ENCODE measurements at regions not wholly inside any gene's neighbourhood (a gene's known extent, or its start where the extent isn't known, plus 50 kb on each side); places are given as distances from the start of the nearest gene placed in this dataset.

GRCh38 chr16:6560306-6561100, 772.1 kb upstream of the RBFOX1 start:
- Mint-ChIP-seq H3K27me3 (ENCODE audit: low read depth) (peaks cover 23% of the 10 kb centered on the region), H3K36me3 (ENCODE audit: low read depth) (no peaks in the 10 kb centered on the region), H3K4me3 (no peak overlapping the region), H3K9me3 (no peaks in the 10 kb centered on the region), H3K4me1 (peaks cover 13% of the 10 kb centered on the region), H3K27ac (ENCODE audit: unreplicated experiment) (no peak overlapping the region)
- DNase-seq (ENCODE audit: low read depth, low spot score): no peak
- no peak for TF ChIP-seq CTCF (conservative IDR thresholded peaks at IDR 0.05)

- no peak overlapping the region for H3K27ac Mint-ChIP-seq (ENCODE audit: unreplicated experiment)
- H3K9me3 Mint-ChIP-seq: no peaks in the 10 kb centered on the region
- no peak overlapping the region for H3K4me3 Mint-ChIP-seq
These were observed 774.0 kb upstream of the RBFOX1 start for GRCh38 chr16:6558661-6559060.

GRCh38 chr16:6558126-6558525, 774.5 kb upstream of the RBFOX1 start:
- DNase-seq (ENCODE audit: low read depth, low spot score): no peak
- peaks cover 33% of the 10 kb centered on the region for H3K27me3 Mint-ChIP-seq (ENCODE audit: low read depth)
- peaks cover 13% of the 10 kb centered on the region for H3K4me1 Mint-ChIP-seq
- no peak for TF ChIP-seq CTCF (conservative IDR thresholded peaks at IDR 0.05)
- no peaks in the 10 kb centered on the region for H3K36me3 Mint-ChIP-seq (ENCODE audit: low read depth)
- H3K4me3 Mint-ChIP-seq: no peak overlapping the region
- H3K27ac Mint-ChIP-seq (ENCODE audit: unreplicated experiment): no peak overlapping the region
- H3K9me3 Mint-ChIP-seq: no peaks in the 10 kb centered on the region

More at GRCh38 chr16:6558661-6559060, 774.0 kb upstream of the RBFOX1 start:
- H3K27me3 Mint-ChIP-seq (ENCODE audit: low read depth): peaks cover 27% of the 10 kb centered on the region
- no peak for TF ChIP-seq CTCF (conservative IDR thresholded peaks at IDR 0.05)
- no peaks in the 10 kb centered on the region for H3K36me3 Mint-ChIP-seq (ENCODE audit: low read depth)
- peaks cover 13% of the 10 kb centered on the region for H3K4me1 Mint-ChIP-seq
- DNase-seq (ENCODE audit: low read depth, low spot score): no peak

- H3K4me3 Mint-ChIP-seq: no peak overlapping the region
- no peak for DNase-seq (ENCODE audit: low read depth, low spot score)
- H3K36me3 Mint-ChIP-seq (ENCODE audit: low read depth): no peaks in the 10 kb centered on the region
- no peak for TF ChIP-seq CTCF (conservative IDR thresholded peaks at IDR 0.05)
- no peaks in the 10 kb centered on the region for H3K9me3 Mint-ChIP-seq
- H3K4me1 Mint-ChIP-seq: peaks cover 13% of the 10 kb centered on the region
- H3K27me3 Mint-ChIP-seq (ENCODE audit: low read depth): peaks cover 35% of the 10 kb centered on the region
- no peak overlapping the region for H3K27ac Mint-ChIP-seq (ENCODE audit: unreplicated experiment)
These were observed 775.2 kb upstream of the RBFOX1 start for GRCh38 chr16:6557353-6558023.

- Mint-ChIP-seq H3K27me3 (ENCODE audit: low read depth) (peaks cover 38% of the 10 kb centered on the region), H3K9me3 (no peaks in the 10 kb centered on the region), H3K27ac (ENCODE audit: unreplicated experiment) (no peak overlapping the region)
These were observed 783.2 kb upstream of the RBFOX1 start for GRCh38 chr16:6549415-6549814.

More at GRCh38 chr16:6549415-6549814, 783.2 kb upstream of the RBFOX1 start:
- Mint-ChIP-seq H3K4me3 (no peak overlapping the region), H3K36me3 (ENCODE audit: low read depth) (no peaks in the 10 kb centered on the region), H3K4me1 (no peaks in the 10 kb centered on the region)
- DNase-seq (ENCODE audit: low read depth, low spot score): no peak
- no peak for TF ChIP-seq CTCF (conservative IDR thresholded peaks at IDR 0.05)
